Kidney (tissue), 13 donors: ENCODE measurements at regions not wholly inside any gene's neighbourhood (a gene's known extent, or its start where the extent isn't known, plus 50 kb on each side); places are given as distances from the start of the nearest gene placed in this dataset.

ENCODE experiments used
- DNase-seq, 5 donors: peaks; one replicate each; pipeline ENCODE4 v3.0.0-alpha.2; 2013 to 2020
- FAIRE-seq: peaks from 2 replicates; lab custom pipeline; 2012; peaks lifted over from hg19 to GRCh38; lab: Jason Lieb, UNC
- H3K27ac ChIP-seq, 2 donors: one replicate each; pipeline ENCODE4 v1.7.0; 2013; ENCODE audit warnings: low read depth in 2 of 2, low read length in 2 of 2, inconsistent platforms in 1 of 2
- H3K27me3 ChIP-seq: one replicate; pipeline ENCODE4 v1.7.1; 2013; ENCODE audit warnings: low read length, inconsistent platforms; ENCODE audit not compliant: control insufficient read depth, insufficient read depth
- H3K36me3 ChIP-seq, 3 donors: one replicate each; pipeline versions ENCODE4 v1.7.0 to v1.7.1; 2013; ENCODE audit warnings: low read length in 3 of 3, control low read depth in 1 of 3, inconsistent platforms in 1 of 3; ENCODE audit not compliant: insufficient read depth in 3 of 3, control insufficient read depth in 2 of 3
- H3K4me1 ChIP-seq, 3 donors: one replicate each; pipeline versions ENCODE4 v1.7.0 to v1.7.1; 2013; ENCODE audit warnings: low read length in 3 of 3, inconsistent platforms in 1 of 3, low read depth in 1 of 3; ENCODE audit not compliant: control insufficient read depth in 2 of 3, insufficient read depth in 2 of 3
- H3K4me3 ChIP-seq, 3 donors: one replicate each; pipeline versions ENCODE4 v1.7.0 to v1.8.1; 2013; ENCODE audit warnings: low read length in 3 of 3, control low read depth in 1 of 3, inconsistent platforms in 1 of 3
- H3K9ac ChIP-seq, 3 donors: one replicate each; pipeline versions ENCODE4 v1.7.0 to v1.7.1; 2013; ENCODE audit warnings: low read length in 3 of 3, control low read depth in 1 of 3, inconsistent platforms in 1 of 3
- H3K9me3 ChIP-seq, 3 donors: one replicate each; pipeline versions ENCODE4 v1.7.0 to v1.7.1; 2013; ENCODE audit warnings: low read length in 3 of 3, control low read depth in 1 of 3, inconsistent platforms in 1 of 3; ENCODE audit not compliant: control insufficient read depth in 2 of 3, insufficient read depth in 1 of 3
- intact Hi-C: fragments of 100-400 bp; cut with DNase I; formaldehyde crosslinking; loops from one replicate; pipeline ENCODE4 v1.11.1; 2022
- TF ChIP-seq, protein P1 (sequence below): IDR thresholded peaks from 3 replicates; pipeline ENCODE4 v1.5.1; 2012; ENCODE audit warnings: mild to moderate bottlenecking, moderate library complexity, borderline replicate concordance; ENCODE audit not compliant: insufficient read depth; ENCODE audit errors: extremely low read depth
- donor health status: control.
- donor health status: control.
- donor health status: control.
- donor health status: control.
- donor health status: control.
- donor health status: DM: yes; HTN: yes; CAD: no.
- donor health status: Normal renal cell carcinoma (clear cell type).

DNA sequence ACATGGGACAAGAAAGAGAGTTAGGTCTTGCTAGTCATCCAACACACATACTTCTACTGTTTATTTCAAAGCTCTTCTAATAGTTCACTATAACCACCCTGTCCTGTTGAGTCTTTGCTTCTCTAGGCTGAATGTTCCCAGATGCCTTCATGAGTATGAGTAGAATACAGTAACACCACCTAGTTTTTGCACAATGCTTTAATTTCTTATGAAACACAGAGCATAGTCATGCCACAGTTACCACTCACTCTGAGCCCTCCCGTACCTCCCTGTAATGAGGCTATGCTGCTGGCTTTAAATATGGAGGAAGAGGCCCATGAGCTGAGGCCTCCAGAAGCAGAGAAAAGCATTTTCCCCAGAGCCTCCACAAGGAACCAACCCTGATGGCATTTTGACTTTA, 75.0 kb upstream of the SLC1A3 start:
- FAIRE-seq (no peak), DNase-seq (no peak)
- Histone ChIP-seq H3K4me3 (no peak overlapping the region), H3K4me1 (no peaks in the 10 kb centered on the region), H3K27me3 (no peaks in the 10 kb centered on the region), H3K9ac (no peak overlapping the region), H3K36me3 (no peaks in the 10 kb centered on the region), H3K9me3 (no peaks in the 10 kb centered on the region), H3K27ac (no peak overlapping the region)
- TF ChIP-seq, protein P1, sequence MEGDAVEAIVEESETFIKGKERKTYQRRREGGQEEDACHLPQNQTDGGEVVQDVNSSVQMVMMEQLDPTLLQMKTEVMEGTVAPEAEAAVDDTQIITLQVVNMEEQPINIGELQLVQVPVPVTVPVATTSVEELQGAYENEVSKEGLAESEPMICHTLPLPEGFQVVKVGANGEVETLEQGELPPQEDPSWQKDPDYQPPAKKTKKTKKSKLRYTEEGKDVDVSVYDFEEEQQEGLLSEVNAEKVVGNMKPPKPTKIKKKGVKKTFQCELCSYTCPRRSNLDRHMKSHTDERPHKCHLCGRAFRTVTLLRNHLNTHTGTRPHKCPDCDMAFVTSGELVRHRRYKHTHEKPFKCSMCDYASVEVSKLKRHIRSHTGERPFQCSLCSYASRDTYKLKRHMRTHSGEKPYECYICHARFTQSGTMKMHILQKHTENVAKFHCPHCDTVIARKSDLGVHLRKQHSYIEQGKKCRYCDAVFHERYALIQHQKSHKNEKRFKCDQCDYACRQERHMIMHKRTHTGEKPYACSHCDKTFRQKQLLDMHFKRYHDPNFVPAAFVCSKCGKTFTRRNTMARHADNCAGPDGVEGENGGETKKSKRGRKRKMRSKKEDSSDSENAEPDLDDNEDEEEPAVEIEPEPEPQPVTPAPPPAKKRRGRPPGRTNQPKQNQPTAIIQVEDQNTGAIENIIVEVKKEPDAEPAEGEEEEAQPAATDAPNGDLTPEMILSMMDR: no peak
- intact Hi-C loops: no loop called here

- H3K27ac ChIP-seq: no peak overlapping the region
- FAIRE-seq: no peak
Observed at GRCh38 chr5:36535378-36535777, 71.0 kb upstream of the SLC1A3 start.

DNA sequence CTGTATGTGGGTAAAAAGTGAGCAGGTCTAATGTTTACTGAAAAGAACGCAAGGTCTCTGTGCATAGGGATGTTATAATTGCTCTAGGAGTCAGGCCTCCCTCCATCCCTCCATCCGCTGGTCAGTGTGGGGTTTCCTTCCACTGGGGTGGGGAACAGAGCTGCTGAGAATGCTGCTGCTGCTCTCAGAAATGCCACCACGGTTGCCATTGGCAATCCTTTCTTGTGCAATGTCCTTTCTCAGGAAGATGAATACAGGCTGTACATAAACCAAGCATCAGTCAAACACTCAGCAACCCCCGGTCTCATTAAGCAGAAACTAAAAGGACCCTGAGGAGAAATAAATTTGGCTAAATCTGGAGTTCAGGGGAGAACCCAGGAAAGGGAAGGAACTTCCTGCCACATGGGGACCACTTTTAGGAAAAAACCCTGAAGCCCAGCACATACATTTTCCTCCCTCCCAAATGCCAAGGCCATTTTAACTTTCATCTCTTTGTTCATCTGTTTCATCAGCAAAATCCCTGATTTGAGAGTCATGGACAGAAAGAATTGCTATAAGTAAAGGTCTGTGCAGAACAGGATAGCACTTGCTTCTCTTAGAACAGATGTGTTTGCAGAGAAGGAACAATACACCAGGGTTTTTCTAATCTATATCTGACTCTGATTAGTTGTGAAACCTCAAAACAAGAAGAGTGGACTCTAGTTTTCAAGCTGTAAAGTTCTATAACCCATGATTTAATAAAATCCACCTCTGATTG, 70.4 kb upstream of the SLC1A3 start:
- Histone ChIP-seq H3K27ac (no peak overlapping the region), H3K4me1 (no peaks in the 10 kb centered on the region), H3K4me3 (no peak overlapping the region), H3K27me3 (no peaks in the 10 kb centered on the region), H3K9me3 (no peaks in the 10 kb centered on the region), H3K36me3 (no peaks in the 10 kb centered on the region), H3K9ac (no peak overlapping the region)
- FAIRE-seq (no peak), DNase-seq (no peak)
- intact Hi-C loops: no loop called here
- TF ChIP-seq, protein P1: no peak

More at GRCh38 chr5:36535378-36535777, 71.0 kb upstream of the SLC1A3 start:
- Histone ChIP-seq H3K36me3 (no peaks in the 10 kb centered on the region), H3K9me3 (no peaks in the 10 kb centered on the region), H3K4me3 (no peak overlapping the region), H3K4me1 (no peaks in the 10 kb centered on the region), H3K27me3 (no peaks in the 10 kb centered on the region), H3K9ac (no peak overlapping the region)
- no peak for DNase-seq
- intact Hi-C loops: no loop called here
- TF ChIP-seq, protein P1: no peak
